MM.1S (cell line): ENCODE measurements at regions not wholly inside any gene's neighbourhood (a gene's known extent, or its start where the extent isn't known, plus 50 kb on each side); places are given as distances from the start of the nearest gene placed in this dataset.

Experiments
- EZH2phosphoT487 ChIP-seq: fragments of 300-600 bp; sonication (generic); IDR thresholded peaks from 2 replicates; pipeline ENCODE4 v1.6.1; 2018; ENCODE audit warnings: antibody characterized with exemption, low read length
- TF ChIP-seq, protein P1 (sequence below): fragments of 300-600 bp; sonication (generic); IDR thresholded peaks from 2 replicates; pipeline ENCODE4 v1.5.1; 2016; ENCODE audit warnings: antibody characterized with exemption, low read length, mixed read lengths

- TF ChIP-seq, protein P1, sequence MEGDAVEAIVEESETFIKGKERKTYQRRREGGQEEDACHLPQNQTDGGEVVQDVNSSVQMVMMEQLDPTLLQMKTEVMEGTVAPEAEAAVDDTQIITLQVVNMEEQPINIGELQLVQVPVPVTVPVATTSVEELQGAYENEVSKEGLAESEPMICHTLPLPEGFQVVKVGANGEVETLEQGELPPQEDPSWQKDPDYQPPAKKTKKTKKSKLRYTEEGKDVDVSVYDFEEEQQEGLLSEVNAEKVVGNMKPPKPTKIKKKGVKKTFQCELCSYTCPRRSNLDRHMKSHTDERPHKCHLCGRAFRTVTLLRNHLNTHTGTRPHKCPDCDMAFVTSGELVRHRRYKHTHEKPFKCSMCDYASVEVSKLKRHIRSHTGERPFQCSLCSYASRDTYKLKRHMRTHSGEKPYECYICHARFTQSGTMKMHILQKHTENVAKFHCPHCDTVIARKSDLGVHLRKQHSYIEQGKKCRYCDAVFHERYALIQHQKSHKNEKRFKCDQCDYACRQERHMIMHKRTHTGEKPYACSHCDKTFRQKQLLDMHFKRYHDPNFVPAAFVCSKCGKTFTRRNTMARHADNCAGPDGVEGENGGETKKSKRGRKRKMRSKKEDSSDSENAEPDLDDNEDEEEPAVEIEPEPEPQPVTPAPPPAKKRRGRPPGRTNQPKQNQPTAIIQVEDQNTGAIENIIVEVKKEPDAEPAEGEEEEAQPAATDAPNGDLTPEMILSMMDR: no peak
- TF ChIP-seq EZH2phosphoT487: no peak
Observed at GRCh38 chr9:91063471-91063870, 261.9 kb downstream of the SYK start.
